ENCODE measurements at regions not wholly inside any gene's neighbourhood (a gene's known extent, or its start where the extent isn't known, plus 50 kb on each side); places are given as distances from the start of the nearest gene placed in this dataset.

GRCh38 chr6:26213334-26214075 lies 126.3 kb downstream of the HFE start:
- peak overlapping the region; percentile 51 for H3K4me3 Mint-ChIP-seq
- TF ChIP-seq, protein P1, sequence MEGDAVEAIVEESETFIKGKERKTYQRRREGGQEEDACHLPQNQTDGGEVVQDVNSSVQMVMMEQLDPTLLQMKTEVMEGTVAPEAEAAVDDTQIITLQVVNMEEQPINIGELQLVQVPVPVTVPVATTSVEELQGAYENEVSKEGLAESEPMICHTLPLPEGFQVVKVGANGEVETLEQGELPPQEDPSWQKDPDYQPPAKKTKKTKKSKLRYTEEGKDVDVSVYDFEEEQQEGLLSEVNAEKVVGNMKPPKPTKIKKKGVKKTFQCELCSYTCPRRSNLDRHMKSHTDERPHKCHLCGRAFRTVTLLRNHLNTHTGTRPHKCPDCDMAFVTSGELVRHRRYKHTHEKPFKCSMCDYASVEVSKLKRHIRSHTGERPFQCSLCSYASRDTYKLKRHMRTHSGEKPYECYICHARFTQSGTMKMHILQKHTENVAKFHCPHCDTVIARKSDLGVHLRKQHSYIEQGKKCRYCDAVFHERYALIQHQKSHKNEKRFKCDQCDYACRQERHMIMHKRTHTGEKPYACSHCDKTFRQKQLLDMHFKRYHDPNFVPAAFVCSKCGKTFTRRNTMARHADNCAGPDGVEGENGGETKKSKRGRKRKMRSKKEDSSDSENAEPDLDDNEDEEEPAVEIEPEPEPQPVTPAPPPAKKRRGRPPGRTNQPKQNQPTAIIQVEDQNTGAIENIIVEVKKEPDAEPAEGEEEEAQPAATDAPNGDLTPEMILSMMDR (conservative IDR thresholded peaks at IDR 0.05): no peak
- H3K9me3 Mint-ChIP-seq: no peaks in the 10 kb centered on the region
- H3K36me3 Mint-ChIP-seq: no peaks in the 10 kb centered on the region
- no peak for DNase-seq (ENCODE audit: extremely low spot score, unreplicated experiment)
- H3K27ac Mint-ChIP-seq: peak overlapping the region; percentile 39
- no peaks in the 10 kb centered on the region for H3K27me3 Mint-ChIP-seq
- peaks cover 9% of the 10 kb centered on the region for H3K4me1 Mint-ChIP-seq (ENCODE audit: unreplicated experiment)

DNA sequence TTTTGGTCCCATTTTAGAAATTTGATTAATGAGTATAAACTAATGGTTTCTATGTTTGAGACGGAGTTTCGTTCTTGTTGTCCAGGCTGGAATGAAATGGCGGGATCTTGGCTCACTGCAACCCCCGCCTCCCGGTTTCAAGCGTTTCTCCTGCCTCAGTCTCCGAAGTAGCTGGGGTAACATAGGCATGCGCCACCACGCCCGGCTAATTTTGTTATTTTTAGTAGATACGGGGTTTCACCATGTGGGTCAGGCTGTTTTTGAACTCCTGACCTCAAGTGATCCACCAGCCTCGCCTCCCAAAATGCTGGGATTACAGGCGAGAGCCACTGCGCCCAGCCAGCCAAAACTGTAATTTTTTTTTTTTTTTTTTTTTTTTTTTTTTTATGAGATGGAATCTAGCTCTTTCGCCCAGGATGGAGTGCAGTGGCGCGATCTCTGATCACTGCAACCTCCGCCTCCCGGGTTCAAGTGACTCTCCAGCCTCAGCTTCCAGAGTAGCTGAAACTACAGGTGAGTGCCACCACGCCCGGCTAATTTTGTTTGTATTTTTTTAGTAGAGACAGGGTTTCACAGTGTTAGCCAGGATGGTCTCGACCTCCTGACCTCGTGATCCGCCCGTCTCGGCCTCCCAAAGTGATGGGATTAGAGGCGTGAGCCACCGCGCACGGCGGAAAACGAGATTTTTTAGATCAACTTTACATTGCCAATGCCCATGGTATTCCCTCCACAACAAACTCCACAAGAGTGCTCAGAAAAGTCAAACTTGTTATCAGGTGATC lies 127.8 kb downstream of the HFE start:
- Mint-ChIP-seq H3K4me1 (ENCODE audit: unreplicated experiment) (peaks cover 14% of the 10 kb centered on the region), H3K36me3 (no peaks in the 10 kb centered on the region), H3K27me3 (no peaks in the 10 kb centered on the region), H3K9me3 (no peaks in the 10 kb centered on the region), H3K4me3 (no peak overlapping the region), H3K27ac (no peak overlapping the region)
- TF ChIP-seq, protein P1 (conservative IDR thresholded peaks at IDR 0.05): no peak
- no peak for DNase-seq (ENCODE audit: extremely low spot score, unreplicated experiment)

- no peak overlapping the region for H3K27ac Mint-ChIP-seq
- TF ChIP-seq, protein P1 (conservative IDR thresholded peaks at IDR 0.05): no peak
- H3K9me3 Mint-ChIP-seq: no peaks in the 10 kb centered on the region
- no peak for DNase-seq (ENCODE audit: extremely low spot score, unreplicated experiment)
- H3K4me1 Mint-ChIP-seq (ENCODE audit: unreplicated experiment): peaks cover 22% of the 10 kb centered on the region
- no peaks in the 10 kb centered on the region for H3K36me3 Mint-ChIP-seq
- H3K4me3 Mint-ChIP-seq: no peak overlapping the region
- H3K27me3 Mint-ChIP-seq: no peaks in the 10 kb centered on the region
Measured at GRCh38 chr6:26215585-26216358, 128.5 kb downstream of the HFE start.

DNA sequence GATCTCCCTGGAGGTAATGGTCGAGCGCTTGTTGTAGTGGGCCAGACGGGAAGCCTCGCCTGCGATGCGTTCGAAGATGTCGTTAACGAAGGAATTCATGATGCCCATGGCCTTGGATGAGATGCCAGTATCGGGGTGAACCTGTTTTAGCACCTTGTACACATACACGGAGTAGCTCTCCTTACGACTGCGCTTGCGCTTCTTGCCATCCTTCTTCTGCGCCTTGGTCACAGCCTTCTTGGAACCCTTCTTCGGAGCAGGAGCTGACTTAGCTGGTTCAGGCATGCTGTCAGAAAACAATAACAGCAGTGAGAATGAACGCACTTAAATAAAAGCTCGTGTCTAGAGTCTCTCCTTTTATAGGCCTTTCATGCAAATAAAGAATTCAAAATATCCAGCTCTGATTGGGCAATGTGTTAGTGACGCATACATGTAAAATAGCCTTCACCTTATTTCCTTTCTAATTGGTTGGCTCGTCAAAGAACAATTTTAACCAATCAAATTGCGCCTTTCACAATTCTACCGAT lies 129.2 kb downstream of the HFE start:
- Mint-ChIP-seq H3K27ac (no peak overlapping the region), H3K9me3 (no peaks in the 10 kb centered on the region), H3K36me3 (no peaks in the 10 kb centered on the region), H3K4me1 (ENCODE audit: unreplicated experiment) (peaks cover 22% of the 10 kb centered on the region), H3K27me3 (no peaks in the 10 kb centered on the region), H3K4me3 (no peak overlapping the region)
- TF ChIP-seq, protein P1 (conservative IDR thresholded peaks at IDR 0.05): no peak
- no peak for DNase-seq (ENCODE audit: extremely low spot score, unreplicated experiment)

GRCh38 chr6:26216886-26217713 lies 129.9 kb downstream of the HFE start:
- no peaks in the 10 kb centered on the region for H3K27me3 Mint-ChIP-seq
- DNase-seq (ENCODE audit: extremely low spot score, unreplicated experiment): no peak
- TF ChIP-seq, protein P1 (conservative IDR thresholded peaks at IDR 0.05): peak; percentile 61
- H3K9me3 Mint-ChIP-seq: no peaks in the 10 kb centered on the region
- H3K36me3 Mint-ChIP-seq: no peaks in the 10 kb centered on the region
- peaks cover 20% of the 10 kb centered on the region for H3K4me1 Mint-ChIP-seq (ENCODE audit: unreplicated experiment)
- no peak overlapping the region for H3K27ac Mint-ChIP-seq
- no peak overlapping the region for H3K4me3 Mint-ChIP-seq

Measured in type B pancreatic cell (in vitro differentiated cells).